A549 (cell line): ENCODE measurements at regions not wholly inside any gene's neighbourhood (a gene's known extent, or its start where the extent isn't known, plus 50 kb on each side); places are given as distances from the start of the nearest gene placed in this dataset.

ENCODE experiments used
- CEBPB ChIP-seq, 2 experiments: fragments of >200 bp in 1 of 2; sonication (Bioruptor Twin) in 1 of 2; formaldehyde crosslinking in 1 of 2; IDR thresholded peaks; 2 replicates each; pipeline ENCODE4 v1.6.1; 2012 to 2016
- CHD4 ChIP-seq: fragments of 200-600 bp; sonication (generic); IDR thresholded peaks from 2 replicates; pipeline ENCODE4 v1.6.1; 2016; ENCODE audit warnings: antibody characterized with exemption, mild to moderate bottlenecking, borderline replicate concordance
- CTCF ChIP-seq: fragments of >200 bp; sonication (Bioruptor Twin); formaldehyde crosslinking; IDR thresholded peaks from 3 replicates; pipeline ENCODE4 v1.5.1; 2016
- MAZ ChIP-seq: fragments of 150-350 bp; IDR thresholded peaks from 2 replicates; pipeline ENCODE4 v1.6.1; 2014; ENCODE audit warnings: antibody characterized with exemption, low read depth, low read length, borderline replicate concordance
- POLR2A ChIP-seq: IDR thresholded peaks from 2 replicates; pipeline ENCODE4 v1.6.1; 2012; ENCODE audit warnings: mild to moderate bottlenecking, low read length
- REST ChIP-seq: fragments of 200-600 bp; sonication (generic); IDR thresholded peaks from 2 replicates; pipeline ENCODE4 v1.6.1; 2016; ENCODE audit warnings: antibody characterized with exemption, mild to moderate bottlenecking, moderate library complexity
- USF2 ChIP-seq: fragments of 450-650 bp; IDR thresholded peaks from 2 replicates; pipeline ENCODE4 v1.6.1; 2014; ENCODE audit warnings: antibody characterized with exemption
- TF ChIP-seq, protein P1 (sequence below): IDR thresholded peaks from 2 replicates; pipeline ENCODE4 v1.6.1; 2012
- TF ChIP-seq, protein P2 (sequence below): fragments of 250-450 bp; sonication (Bioruptor Pico); IDR thresholded peaks from 2 replicates; pipeline ENCODE4 v1.5.0; 2021; ENCODE audit warnings: mild to moderate bottlenecking, moderate library complexity, borderline replicate concordance

GRCh38 chr2:18719978-18720775, 130.8 kb upstream of the NT5C1B start:
- TF ChIP-seq CTCF, result no peak
- no peak for TF ChIP-seq POLR2A
- TF ChIP-seq, protein P1, sequence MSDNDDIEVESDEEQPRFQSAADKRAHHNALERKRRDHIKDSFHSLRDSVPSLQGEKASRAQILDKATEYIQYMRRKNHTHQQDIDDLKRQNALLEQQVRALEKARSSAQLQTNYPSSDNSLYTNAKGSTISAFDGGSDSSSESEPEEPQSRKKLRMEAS, result no peak
- TF ChIP-seq MAZ, result no peak
- no peak for TF ChIP-seq REST
- TF ChIP-seq, protein P2, sequence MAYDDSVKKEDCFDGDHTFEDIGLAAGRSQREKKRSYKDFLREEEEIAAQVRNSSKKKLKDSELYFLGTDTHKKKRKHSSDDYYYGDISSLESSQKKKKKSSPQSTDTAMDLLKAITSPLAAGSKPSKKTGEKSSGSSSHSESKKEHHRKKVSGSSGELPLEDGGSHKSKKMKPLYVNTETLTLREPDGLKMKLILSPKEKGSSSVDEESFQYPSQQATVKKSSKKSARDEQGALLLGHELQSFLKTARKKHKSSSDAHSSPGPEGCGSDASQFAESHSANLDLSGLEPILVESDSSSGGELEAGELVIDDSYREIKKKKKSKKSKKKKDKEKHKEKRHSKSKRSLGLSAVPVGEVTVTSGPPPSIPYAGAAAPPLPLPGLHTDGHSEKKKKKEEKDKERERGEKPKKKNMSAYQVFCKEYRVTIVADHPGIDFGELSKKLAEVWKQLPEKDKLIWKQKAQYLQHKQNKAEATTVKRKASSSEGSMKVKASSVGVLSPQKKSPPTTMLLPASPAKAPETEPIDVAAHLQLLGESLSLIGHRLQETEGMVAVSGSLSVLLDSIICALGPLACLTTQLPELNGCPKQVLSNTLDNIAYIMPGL (CRISPR knock-in tag), result no peak
- TF ChIP-seq CEBPB (IDR thresholded peaks at IDR 0.05), result no peak
- no peak for TF ChIP-seq CHD4
- TF ChIP-seq USF2, result no peak
